GM18907 (cell line): ENCODE measurements at regions not wholly inside any gene's neighbourhood (a gene's known extent, or its start where the extent isn't known, plus 50 kb on each side); places are given as distances from the start of the nearest gene placed in this dataset.
A peak's percentile ranks its signal among the peaks of the same experiment; 100 is the strongest.
"Not testable (repeated sequence)": the region's sequence is repeated elsewhere in the genome, so short reads cannot be mapped to it uniquely, and the experiment has no call there.

ENCODE experiments used
- ATAC-seq: cut with Tn5 transposase; IDR thresholded peaks from one replicate; pipeline ENCODE4 v1.9.1; 2021; ENCODE audit warnings: mild to moderate bottlenecking, moderate library complexity; ENCODE audit not compliant: unreplicated experiment

DNA sequence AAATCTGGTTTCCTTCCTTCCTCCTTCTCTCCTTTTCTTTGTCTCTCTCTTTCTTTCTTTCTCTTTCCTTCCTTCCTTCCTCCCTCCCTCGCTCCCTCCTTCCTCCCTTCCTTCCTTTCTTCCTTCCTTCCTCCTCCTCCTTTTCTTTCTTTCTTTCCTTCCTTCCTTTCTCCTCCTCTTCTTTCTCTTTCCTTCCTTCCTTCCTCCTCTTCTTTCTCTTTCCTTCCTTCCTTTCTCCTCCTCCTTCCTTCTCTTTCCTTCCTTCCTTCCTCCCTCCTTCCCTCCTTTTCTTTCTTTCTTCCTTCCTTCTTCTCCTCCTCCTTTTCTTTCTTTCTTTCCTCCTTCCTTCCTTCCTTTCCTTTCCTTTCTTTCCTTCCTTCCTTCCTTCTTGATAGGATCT lies 61.2 kb downstream of the VIP start:
- ATAC-seq, result no peak

DNA sequence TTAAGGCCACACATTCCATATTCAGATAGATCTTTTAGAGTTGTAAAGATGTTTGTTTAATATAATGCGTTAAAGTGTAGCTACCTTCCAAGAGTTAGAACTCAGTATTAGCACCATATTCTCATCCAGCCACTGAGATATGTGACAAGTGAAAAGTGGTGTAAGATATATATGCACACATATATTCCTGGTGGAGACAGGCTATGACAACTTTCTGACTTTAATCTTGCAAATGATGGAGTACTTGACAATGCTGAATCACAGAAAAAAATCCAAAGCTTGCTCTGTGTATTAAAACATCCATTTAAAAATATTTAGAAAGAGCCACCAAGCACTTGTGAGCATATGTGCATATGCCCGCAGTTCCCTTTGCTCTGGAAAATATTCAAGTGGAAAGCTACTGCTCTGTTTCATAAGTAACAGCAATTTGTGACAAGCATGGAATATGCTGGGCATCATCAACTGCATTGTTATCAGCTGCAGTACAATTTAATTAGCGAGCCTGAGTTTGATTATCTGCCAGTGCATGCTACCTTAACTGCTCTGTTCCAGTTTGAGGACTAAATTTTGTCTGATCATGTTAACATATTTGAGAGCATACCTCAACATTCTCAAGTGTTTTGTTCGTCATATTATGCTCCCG lies 64.8 kb downstream of the VIP start:
- ATAC-seq, result no peak

GRCh38 chr6:152816055-152816454 lies 65.5 kb downstream of the VIP start:
- ATAC-seq, result no peak

GRCh38 chr6:152821525-152821924 lies 70.9 kb downstream of the VIP start:
- no peak for ATAC-seq

GRCh38 chr6:152824666-152825065 lies 74.1 kb downstream of the VIP start:
- no peak for ATAC-seq

- ATAC-seq, result no peak
Observed at GRCh38 chr6:152828431-152828830, 77.8 kb downstream of the VIP start.

GRCh38 chr6:152834366-152834765 lies 83.8 kb downstream of the VIP start:
- ATAC-seq, result not testable (repeated sequence)

- no peak for ATAC-seq
Observed at GRCh38 chr6:152836523-152836922, 85.9 kb downstream of the VIP start.

DNA sequence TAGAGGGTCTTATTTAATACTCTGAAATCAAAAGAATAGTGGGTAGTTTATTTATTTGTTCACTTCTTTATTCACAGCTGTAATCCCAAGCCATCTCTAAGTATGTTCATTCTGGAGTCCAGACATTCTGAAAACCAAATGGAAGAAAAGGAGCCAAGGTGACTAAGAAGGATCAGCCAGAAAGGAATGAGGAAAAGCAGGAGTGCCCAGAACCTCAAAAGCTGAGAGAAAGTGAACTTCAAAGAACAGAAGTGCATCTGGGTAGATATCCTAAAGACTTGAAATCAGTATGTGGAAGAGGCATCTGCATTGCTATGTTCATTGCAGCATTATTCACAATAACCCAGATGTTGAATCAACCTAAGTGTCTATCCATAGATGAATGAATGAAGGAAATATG lies 94.8 kb downstream of the VIP start:
- ATAC-seq, result no peak

- ATAC-seq, result no peak
Observed at GRCh38 chr6:152846825-152847224, 96.2 kb downstream of the VIP start.

- no peak for ATAC-seq
Observed at GRCh38 chr6:152848919-152849318, 98.3 kb downstream of the VIP start.

DNA sequence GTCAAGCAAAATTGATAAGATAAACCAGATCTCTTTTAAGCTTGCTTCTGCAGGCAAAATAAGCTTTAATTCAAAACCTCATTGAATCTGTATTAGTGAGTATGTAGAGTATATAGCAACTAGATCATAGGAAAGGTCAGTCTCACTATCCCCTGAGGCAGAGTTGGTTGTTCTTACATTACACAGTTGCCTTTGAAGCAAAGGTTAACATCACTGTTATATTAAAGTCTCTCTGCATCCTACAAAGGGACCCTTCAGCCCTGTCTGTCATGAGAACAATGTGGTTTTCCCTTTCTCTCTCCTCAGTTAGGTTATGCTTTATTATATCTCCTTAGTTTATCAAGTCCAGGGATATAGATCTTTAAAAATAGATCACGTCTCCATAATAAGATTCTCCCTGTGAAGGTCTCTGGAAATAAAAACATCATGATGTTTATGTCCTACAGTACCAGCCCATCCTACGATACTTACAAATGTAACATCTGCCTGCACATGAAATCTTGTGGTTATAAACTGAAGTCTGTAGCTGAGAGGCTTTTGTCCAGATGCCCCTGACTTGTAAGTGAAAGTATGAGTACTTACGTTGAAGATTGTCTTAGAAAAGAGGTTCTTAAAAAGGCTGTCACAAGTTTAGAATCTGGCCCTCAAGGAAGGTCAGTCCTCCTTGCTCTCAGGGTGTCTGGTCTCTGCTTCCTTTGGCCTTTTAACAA lies 103.6 kb downstream of the VIP start:
- no peak for ATAC-seq

DNA sequence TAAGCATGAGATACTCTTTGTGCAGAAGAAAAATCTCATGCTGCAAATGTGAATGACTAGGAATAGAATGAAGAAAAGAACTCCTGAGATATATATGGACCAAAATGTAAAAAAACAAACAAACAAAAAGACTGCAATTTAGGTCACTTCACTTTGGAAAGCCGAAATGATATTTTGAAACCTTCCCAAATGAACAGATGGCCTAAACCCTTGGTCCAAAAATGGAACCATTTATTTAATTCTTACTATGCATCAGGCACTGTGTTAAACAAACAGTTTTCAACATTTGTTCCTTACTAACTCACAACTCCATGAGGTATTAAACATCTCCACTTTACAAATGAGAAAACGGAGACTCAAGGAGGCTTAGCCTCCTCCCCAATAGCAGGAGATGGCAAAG lies 107.5 kb downstream of the VIP start:
- ATAC-seq, result no peak

DNA sequence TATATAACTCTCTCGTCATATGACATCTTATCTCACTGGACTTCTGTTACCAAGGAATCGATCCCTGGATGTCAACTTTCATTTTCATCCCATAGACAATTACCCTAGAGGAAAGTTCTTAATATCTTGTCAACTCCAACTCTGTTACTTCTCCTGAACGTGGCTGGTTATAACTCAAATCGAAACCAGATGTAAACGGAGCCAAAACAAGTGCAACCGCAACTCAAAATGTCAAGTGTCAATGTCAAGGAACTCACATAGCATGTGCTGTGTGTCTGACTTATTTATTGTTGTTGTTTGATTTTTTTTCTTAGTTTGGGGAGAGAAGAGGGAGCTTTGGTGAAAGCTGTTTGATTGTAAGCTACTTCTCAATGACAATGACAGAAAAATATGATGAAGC lies 108.6 kb downstream of the VIP start:
- ATAC-seq, result no peak

DNA sequence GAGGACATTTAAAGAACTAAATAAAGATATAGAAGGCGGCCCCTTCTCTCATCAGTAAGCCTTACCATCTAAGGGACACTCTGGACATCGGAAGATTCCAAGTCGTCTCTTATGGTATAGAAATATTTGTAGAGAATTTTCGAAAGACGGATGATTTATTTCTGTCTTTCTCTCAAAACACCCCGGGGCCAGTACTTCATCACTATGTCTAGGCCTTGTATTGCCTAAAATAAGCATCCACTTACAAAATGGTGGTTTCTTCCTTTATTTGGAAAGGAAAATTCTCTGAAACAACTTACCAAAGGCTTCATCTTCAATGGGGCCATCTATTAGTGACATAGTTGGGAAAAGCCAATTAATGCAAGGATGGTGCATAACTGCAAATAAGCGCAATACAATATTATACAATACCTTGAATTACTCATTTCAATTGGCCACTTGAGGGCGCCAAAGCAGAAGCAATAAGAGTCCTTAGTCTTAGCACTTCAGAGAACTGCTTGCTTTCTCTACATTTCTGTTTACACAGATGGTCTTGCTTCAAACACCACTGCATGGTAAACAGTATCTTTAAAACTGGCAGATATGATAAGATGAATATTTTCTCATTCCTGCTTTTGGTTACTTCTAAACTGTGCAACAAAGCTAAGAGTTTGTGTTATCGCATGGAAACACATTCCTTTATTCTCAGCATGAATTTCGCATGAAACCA lies 113.2 kb downstream of the VIP start:
- ATAC-seq, result peak; percentile 94

DNA sequence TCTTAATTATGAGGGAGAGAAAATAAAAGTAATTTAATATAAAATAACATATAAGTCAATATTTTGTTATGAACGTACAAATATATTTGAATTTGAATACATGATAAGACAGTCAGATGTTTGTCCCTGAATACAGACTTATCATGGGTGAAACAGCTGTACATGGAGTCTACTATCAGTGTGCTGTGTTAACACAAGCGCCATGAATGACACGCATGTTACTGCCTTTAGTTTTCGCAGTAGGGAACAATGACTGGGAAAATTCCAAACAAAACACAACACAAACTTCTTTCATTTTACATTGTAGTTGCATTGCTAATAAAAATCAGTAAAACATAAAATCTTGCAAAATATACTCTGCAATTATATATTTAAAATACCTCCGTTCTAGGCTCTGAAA lies 108.6 kb downstream of the FBXO5 start:
- no peak for ATAC-seq

GRCh38 chr6:152874846-152875568 lies 107.8 kb downstream of the FBXO5 start:
- no peak for ATAC-seq

DNA sequence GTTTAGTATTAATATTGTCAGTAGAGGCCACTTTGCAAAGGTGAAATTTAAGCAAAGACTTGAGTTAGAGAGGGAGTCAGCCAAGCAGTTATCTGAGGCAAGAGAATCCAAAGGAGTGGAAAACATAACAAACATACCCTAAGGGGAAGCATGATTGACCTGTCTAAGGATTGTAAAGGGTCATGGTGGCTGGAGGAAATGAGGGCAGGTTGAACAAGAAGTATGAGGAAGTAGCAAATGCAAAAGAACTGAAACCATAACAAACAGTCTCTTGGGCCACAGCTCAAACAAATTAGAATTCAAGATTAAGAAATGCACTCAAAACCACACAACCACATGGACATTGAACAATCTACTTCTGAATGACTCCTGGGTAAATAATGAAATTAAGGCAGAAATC lies 103.2 kb downstream of the FBXO5 start:
- no peak for ATAC-seq

GRCh38 chr6:152893187-152893586 lies 89.7 kb downstream of the FBXO5 start:
- no peak for ATAC-seq

GRCh38 chr6:152896923-152897322 lies 85.9 kb downstream of the FBXO5 start:
- ATAC-seq, result no peak

- ATAC-seq, result peak; percentile 99
Observed at GRCh38 chr6:152897807-152898399, 84.9 kb downstream of the FBXO5 start.
